ENCODE measurements at regions not wholly inside any gene's neighbourhood (a gene's known extent, or its start where the extent isn't known, plus 50 kb on each side); places are given as distances from the start of the nearest gene placed in this dataset.

- no peak for TF ChIP-seq EMX1 (CRISPR knock-in tag; IDR thresholded peaks at IDR 0.05)
These were observed 262.7 kb upstream of the F9 start (continued) for GRCh38 chrX:139267851-139268250.

- peaks cover 2% of the 10 kb centered on the region for H3K9me3 Mint-ChIP-seq
- ATAC-seq = no peak
These were observed 284.2 kb upstream of the F9 start for GRCh38 chrX:139246295-139246694.

GRCh38 chrX:139237141-139237540 is 293.4 kb upstream of the F9 start:
- H3K9me3 Mint-ChIP-seq = peaks cover 9% of the 10 kb centered on the region
- ChIA-PET POLR2A (no interaction called here), CTCF (no interaction called here)
- no peaks in the 10 kb centered on the region; the same call in 1 of the 2 replicates for H3K36me3 Mint-ChIP-seq
- DNase-seq (ENCODE audit: low spot score) (no peak), ATAC-seq (no peak)
- H3K4me3 Mint-ChIP-seq = no peak overlapping the region
- H3K27ac Mint-ChIP-seq = no peak overlapping the region
- H3K27me3 Mint-ChIP-seq (ENCODE audit: low read depth) = peaks cover 9% of the 10 kb centered on the region; the same call in 1 of the 2 replicates
- no peaks in the 10 kb centered on the region for H3K4me1 Mint-ChIP-seq
- no peak for TF ChIP-seq GTF2I (CRISPR knock-in tag; conservative IDR thresholded peaks at IDR 0.05)
- no peak for TF ChIP-seq SOX15 (CRISPR knock-in tag; IDR thresholded peaks at IDR 0.05)
- TF ChIP-seq ZNF532 (CRISPR knock-in tag; IDR thresholded peaks at IDR 0.05; ENCODE audit: borderline replicate concordance) = no peak
- TF ChIP-seq ZNF138 (CRISPR knock-in tag; conservative IDR thresholded peaks at IDR 0.05) = no peak
- TF ChIP-seq TCF7 (CRISPR knock-in tag; IDR thresholded peaks at IDR 0.05; ENCODE audit: low read depth) = no peak
- no peak for TF ChIP-seq ZNF263 (CRISPR knock-in tag; IDR thresholded peaks at IDR 0.05; ENCODE audit: low read depth)
- TF ChIP-seq ZNF423 (CRISPR knock-in tag; IDR thresholded peaks at IDR 0.05) = no peak
- no peak for TF ChIP-seq ZBTB43 (CRISPR knock-in tag; IDR thresholded peaks at IDR 0.05)
- TF ChIP-seq ZNF219 (CRISPR knock-in tag; IDR thresholded peaks at IDR 0.05; ENCODE audit: borderline replicate concordance) = no peak
- TF ChIP-seq ATF1 (CRISPR knock-in tag; IDR thresholded peaks at IDR 0.05) = no peak
- TF ChIP-seq TEAD1 (CRISPR knock-in tag; IDR thresholded peaks at IDR 0.05) = no peak
- TF ChIP-seq USF1 (CRISPR knock-in tag; IDR thresholded peaks at IDR 0.05) = no peak
- no peak for TF ChIP-seq E2F5 (CRISPR knock-in tag; IDR thresholded peaks at IDR 0.05)
- no peak for TF ChIP-seq KAT7 (CRISPR knock-in tag; IDR thresholded peaks at IDR 0.05; ENCODE audit: borderline replicate concordance)
- no peak for TF ChIP-seq IRF1 (CRISPR knock-in tag; IDR thresholded peaks at IDR 0.05)
- TF ChIP-seq TEAD4 (CRISPR knock-in tag; IDR thresholded peaks at IDR 0.05) = no peak
- TF ChIP-seq ZNF396 (CRISPR knock-in tag; IDR thresholded peaks at IDR 0.05; ENCODE audit: borderline replicate concordance) = no peak
- TF ChIP-seq NR1H2 (CRISPR knock-in tag; IDR thresholded peaks at IDR 0.05) = no peak

More at GRCh38 chrX:139246295-139246694, 284.2 kb upstream of the F9 start:
- Mint-ChIP-seq H3K27ac (no peak overlapping the region), H3K4me1 (no peaks in the 10 kb centered on the region), H3K36me3 (no peaks in the 10 kb centered on the region), H3K4me3 (no peak overlapping the region), H3K27me3 (ENCODE audit: low read depth) (no peaks in the 10 kb centered on the region; the same call in 1 of the 2 replicates)
- CTCF ChIA-PET = no interaction called here
- POLR2A ChIA-PET = no interaction called here
- TF ChIP-seq FOXP4 (CRISPR knock-in tag; IDR thresholded peaks at IDR 0.05) = no peak
- no peak for DNase-seq (ENCODE audit: low spot score)

All from WTC11 (cell line).